ENCODE measurements at regions not wholly inside any gene's neighbourhood (a gene's known extent, or its start where the extent isn't known, plus 50 kb on each side); places are given as distances from the start of the nearest gene placed in this dataset.

DNA sequence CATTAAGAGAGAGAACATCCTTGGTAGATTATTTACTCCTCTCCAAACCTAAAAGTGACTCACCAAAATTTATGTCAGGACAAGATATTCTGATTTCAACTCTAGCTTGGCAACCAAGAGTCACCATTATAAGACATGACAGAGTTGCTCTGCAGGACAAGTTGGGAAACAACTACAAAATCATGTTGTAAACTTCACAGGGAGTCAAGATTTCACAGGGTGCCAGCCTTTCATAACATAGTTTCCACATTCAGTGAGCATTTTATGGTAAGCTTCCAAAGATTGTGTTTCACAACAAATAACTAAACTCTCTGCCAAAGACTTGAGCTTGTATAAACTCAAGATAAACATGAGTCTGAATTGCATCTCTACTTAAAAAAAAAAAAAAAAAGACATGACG, 121.0 kb upstream of the DIAPH2 start:
- no peak for DNase-seq (ENCODE audit: extremely low read depth, insufficient read length)
- no peak overlapping the region for H3K4me3 ChIP-seq (replicated peaks; ENCODE audit: low read depth, low read length)
- H3K36me3 ChIP-seq (ENCODE audit: control insufficient read depth, insufficient read depth, low read length), result no peaks in the 10 kb centered on the region
- TF ChIP-seq, protein P1, sequence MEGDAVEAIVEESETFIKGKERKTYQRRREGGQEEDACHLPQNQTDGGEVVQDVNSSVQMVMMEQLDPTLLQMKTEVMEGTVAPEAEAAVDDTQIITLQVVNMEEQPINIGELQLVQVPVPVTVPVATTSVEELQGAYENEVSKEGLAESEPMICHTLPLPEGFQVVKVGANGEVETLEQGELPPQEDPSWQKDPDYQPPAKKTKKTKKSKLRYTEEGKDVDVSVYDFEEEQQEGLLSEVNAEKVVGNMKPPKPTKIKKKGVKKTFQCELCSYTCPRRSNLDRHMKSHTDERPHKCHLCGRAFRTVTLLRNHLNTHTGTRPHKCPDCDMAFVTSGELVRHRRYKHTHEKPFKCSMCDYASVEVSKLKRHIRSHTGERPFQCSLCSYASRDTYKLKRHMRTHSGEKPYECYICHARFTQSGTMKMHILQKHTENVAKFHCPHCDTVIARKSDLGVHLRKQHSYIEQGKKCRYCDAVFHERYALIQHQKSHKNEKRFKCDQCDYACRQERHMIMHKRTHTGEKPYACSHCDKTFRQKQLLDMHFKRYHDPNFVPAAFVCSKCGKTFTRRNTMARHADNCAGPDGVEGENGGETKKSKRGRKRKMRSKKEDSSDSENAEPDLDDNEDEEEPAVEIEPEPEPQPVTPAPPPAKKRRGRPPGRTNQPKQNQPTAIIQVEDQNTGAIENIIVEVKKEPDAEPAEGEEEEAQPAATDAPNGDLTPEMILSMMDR (IDR thresholded peaks at IDR 0.05; ENCODE audit: insufficient read depth, low read length, poor library complexity, severe bottlenecking), result no peak
- H3K27me3 ChIP-seq (replicated peaks; ENCODE audit: control insufficient read depth, insufficient read depth, low read length), result no peaks in the 10 kb centered on the region

DNA sequence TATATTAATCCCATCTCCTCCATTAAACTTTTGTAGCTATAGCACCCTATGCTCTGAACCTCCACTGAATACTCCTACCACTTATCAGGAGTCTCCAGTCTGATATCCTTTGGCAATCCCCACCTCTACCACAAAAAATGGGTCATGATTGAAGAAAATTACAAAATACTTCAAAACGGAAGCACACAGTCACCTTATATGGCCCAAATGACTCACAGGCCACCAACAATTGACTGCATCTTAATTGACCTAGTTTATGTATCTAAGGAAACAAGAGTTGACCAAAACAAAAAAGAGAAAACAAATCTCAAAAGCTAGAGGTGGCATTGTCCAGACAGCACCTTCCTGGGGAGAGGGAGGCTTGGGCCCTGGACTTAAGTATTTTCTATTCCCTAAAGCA, 120.0 kb upstream of the DIAPH2 start:
- TF ChIP-seq, protein P1 (IDR thresholded peaks at IDR 0.05; ENCODE audit: insufficient read depth, low read length, poor library complexity, severe bottlenecking), result no peak
- no peak for DNase-seq (ENCODE audit: extremely low read depth, insufficient read length)
- Histone ChIP-seq H3K27me3 (replicated peaks; ENCODE audit: control insufficient read depth, insufficient read depth, low read length) (no peaks in the 10 kb centered on the region), H3K36me3 (ENCODE audit: control insufficient read depth, insufficient read depth, low read length) (no peaks in the 10 kb centered on the region), H3K4me3 (replicated peaks; ENCODE audit: low read depth, low read length) (no peak overlapping the region)

DNA sequence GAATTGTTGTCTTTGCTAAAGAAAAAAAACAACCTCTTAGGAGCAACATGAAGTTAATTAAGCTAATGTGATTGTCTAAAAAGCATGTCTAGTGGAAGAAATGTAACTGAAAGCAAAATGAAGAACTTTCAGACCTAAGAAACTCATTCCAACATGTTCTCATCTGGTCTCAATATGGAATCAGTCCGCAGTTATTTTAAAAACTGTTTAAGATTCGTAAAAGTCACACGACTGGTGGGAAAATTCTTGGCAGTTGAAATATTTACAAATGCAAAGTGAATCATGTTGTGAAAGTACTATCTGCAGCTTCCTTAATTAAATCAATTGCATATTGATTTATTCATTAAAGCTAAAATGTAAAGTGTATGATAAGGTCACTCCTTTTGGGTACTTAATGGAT, 117.8 kb upstream of the DIAPH2 start:
- no peaks in the 10 kb centered on the region for H3K36me3 ChIP-seq (ENCODE audit: control insufficient read depth, insufficient read depth, low read length)
- no peak for DNase-seq (ENCODE audit: extremely low read depth, insufficient read length)
- H3K4me3 ChIP-seq (replicated peaks; ENCODE audit: low read depth, low read length), result no peak overlapping the region
- no peaks in the 10 kb centered on the region for H3K27me3 ChIP-seq (replicated peaks; ENCODE audit: control insufficient read depth, insufficient read depth, low read length)
- TF ChIP-seq, protein P1 (IDR thresholded peaks at IDR 0.05; ENCODE audit: insufficient read depth, low read length, poor library complexity, severe bottlenecking), result no peak

DNA sequence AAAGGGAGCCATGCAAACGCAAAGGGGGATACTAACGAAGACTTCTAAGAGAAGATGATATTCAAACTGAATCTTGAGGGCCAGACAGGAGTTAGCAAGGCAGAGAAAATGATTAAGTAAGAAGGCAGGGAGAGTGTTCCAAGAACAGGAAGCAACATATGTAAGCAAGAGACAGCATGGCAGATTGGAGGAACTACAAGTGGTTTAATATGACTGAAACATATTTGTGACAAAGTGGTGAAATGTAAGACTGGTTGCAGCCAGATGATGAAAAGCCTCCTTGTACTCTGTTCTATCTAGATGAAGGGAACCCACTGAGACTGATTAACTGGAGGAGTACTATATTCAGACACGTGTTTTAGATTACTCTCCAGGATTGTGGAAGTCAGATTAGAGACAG, 116.6 kb upstream of the DIAPH2 start:
- Histone ChIP-seq H3K36me3 (ENCODE audit: control insufficient read depth, insufficient read depth, low read length) (no peaks in the 10 kb centered on the region), H3K4me3 (replicated peaks; ENCODE audit: low read depth, low read length) (no peak overlapping the region), H3K27me3 (replicated peaks; ENCODE audit: control insufficient read depth, insufficient read depth, low read length) (no peaks in the 10 kb centered on the region)
- TF ChIP-seq, protein P1 (IDR thresholded peaks at IDR 0.05; ENCODE audit: insufficient read depth, low read length, poor library complexity, severe bottlenecking), result no peak
- no peak for DNase-seq (ENCODE audit: extremely low read depth, insufficient read length)

DNA sequence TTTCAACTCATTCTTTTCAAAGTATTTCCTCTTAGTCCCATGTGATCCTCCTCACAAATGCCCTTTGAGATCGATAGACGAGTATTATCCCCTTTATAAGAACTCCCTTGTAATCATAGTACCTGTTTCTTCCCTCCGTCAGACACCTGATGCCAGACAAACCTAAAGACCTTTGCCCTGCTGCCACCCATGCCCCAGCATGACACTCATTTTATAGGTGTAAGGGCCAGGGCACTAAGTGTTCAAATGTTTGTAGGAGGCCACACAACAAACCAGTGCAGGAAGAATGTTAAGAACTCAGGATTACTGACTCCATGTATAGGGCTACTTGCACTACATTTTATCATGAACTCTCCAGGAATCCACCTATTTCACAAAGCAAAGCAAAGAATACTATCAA, 115.6 kb upstream of the DIAPH2 start:
- no peaks in the 10 kb centered on the region for H3K27me3 ChIP-seq (replicated peaks; ENCODE audit: control insufficient read depth, insufficient read depth, low read length)
- no peak for DNase-seq (ENCODE audit: extremely low read depth, insufficient read length)
- H3K4me3 ChIP-seq (replicated peaks; ENCODE audit: low read depth, low read length), result no peak overlapping the region
- TF ChIP-seq, protein P1 (IDR thresholded peaks at IDR 0.05; ENCODE audit: insufficient read depth, low read length, poor library complexity, severe bottlenecking), result no peak
- H3K36me3 ChIP-seq (ENCODE audit: control insufficient read depth, insufficient read depth, low read length), result no peaks in the 10 kb centered on the region

DNA sequence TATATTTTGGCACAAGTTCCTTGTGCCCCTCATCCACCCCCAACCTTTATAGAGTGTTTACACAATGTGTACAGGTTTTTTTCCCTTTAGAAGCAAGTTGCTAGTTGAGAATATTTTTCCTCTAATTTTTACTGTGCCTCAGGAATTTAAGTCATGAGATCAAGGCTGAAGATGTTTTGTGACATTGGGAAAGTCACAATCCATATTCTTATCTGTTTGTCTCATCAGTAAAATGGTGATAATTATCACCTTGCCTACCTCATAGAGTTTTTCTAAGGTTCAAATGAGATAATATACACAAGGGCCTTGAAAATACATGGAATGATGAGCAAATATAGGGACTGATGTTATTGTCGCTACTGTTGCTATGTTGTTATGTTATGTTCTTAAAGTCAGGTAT, 109.6 kb upstream of the DIAPH2 start:
- TF ChIP-seq, protein P1 (IDR thresholded peaks at IDR 0.05; ENCODE audit: insufficient read depth, low read length, poor library complexity, severe bottlenecking), result no peak
- DNase-seq (ENCODE audit: extremely low read depth, insufficient read length), result no peak
- Histone ChIP-seq H3K36me3 (ENCODE audit: control insufficient read depth, insufficient read depth, low read length) (no peaks in the 10 kb centered on the region), H3K4me3 (replicated peaks; ENCODE audit: low read depth, low read length) (no peak overlapping the region), H3K27me3 (replicated peaks; ENCODE audit: control insufficient read depth, insufficient read depth, low read length) (no peaks in the 10 kb centered on the region)

Data from GM06990 (cell line).